T-helper 1 cell (primary cell): ENCODE measurements at regions not wholly inside any gene's neighbourhood (a gene's known extent, or its start where the extent isn't known, plus 50 kb on each side); places are given as distances from the start of the nearest gene placed in this dataset.

Experiments used
- DNase-seq, 5 donors: peaks; one replicate each; pipeline ENCODE4 v3.0.0-alpha.2; 2012 to 2020

DNA sequence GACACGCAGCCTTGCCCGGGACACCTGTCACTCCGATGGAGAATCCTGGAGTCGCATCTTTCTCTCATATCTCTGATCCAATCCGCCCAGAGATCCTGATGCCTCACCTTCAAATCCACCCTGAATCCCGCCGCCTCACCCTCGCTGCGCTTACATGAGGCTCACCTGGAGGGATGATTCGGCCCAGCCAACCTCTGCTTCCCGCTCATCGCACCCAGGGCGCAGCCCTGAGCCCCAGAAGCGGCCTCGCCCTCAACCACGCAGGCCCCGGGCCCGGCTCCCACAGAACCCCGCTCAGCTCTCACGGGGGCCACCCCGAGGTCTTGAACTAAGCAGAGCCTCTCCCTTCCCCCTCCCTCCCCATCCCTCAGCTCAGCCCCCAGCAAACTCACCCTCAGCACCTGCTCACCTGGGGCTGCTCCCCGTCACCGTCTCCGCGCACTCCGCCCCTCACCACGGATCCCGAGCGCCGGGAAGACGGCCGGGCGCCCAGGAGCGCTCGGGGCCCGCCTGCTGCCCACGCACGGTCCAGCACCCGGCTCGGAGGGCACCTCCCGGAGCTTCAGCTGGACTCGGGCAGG, 160.0 kb downstream of the NDUFA10 start:
- DNase-seq = no peak

DNA sequence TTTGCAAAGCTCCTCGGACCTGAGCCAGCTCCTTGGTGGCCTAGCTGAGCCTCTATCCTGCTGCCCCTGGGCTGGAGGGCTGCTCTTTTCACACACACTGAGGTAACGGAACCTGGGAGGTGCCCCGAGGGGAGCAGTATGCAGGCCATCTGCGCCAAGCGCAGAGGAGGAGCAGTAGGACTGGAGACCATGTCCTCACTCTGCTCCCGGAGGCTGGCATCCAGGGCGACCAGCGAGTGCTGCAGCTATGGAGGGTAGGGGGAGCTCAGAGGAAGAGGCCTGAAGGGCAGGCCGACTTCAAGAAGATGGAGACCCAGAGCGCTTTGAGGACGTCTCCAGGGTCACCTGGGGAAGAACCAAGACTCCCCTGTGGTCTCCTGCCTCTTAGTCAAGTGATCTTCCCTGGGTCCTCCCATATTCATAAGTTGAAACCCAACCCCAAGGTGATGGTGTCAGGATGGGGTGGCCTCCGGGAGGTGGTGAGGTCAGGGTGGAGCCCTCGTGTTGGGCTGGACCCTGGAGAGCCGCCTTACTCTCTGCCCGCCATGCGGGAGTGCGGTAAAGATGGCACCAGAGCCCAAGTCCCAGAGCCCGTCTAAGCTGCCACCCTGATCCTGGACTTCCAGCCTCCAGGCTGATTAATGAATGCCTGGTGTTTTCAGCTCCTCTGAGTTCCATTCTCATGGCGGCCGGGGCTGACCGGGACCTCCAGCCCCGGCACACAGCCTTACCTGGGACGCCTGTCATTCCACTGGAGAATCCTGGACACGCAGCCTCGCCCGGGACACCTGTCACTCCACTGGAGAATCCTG, 160.7 kb downstream of the NDUFA10 start:
- no peak for DNase-seq

DNA sequence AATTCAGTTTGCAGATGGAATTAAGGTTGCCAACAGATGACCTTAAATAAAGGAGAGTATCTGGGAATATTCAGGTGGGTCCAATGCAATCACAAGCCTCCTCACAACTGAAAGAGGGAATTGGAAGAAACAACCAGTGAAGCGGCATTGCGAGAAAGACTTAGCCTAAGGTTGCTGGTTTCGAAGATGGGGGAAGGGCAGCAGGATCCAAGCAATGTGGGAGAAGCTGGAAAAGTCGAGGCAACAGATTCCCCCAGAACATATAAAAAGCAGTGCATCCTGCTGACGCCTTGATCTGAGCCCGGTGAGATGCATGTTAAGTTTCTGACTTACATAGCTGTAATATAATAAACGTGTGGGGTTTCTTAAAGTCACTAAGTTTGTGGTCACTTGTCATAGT, 162.5 kb downstream of the NDUFA10 start:
- no peak for DNase-seq

DNA sequence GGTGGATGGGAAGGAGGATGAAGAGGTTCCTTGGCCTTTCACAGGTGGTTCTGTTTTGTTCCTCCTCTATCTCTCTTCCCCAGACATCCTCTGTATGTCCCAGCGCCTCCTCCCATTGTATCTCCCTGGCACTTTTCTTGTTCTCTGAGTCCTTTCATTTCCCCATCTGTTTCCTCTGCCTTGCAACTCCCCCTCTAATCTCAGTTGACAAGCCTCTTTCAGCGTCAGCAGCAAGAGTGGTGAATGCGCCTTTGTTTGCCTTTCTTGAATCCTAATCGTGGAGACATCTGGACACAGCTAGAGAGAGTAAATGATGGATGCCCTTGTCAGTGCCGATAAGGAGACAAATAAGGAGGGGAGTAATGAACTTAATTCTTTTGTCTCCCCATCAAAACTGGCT, 167.0 kb downstream of the NDUFA10 start:
- DNase-seq = no peak

DNA sequence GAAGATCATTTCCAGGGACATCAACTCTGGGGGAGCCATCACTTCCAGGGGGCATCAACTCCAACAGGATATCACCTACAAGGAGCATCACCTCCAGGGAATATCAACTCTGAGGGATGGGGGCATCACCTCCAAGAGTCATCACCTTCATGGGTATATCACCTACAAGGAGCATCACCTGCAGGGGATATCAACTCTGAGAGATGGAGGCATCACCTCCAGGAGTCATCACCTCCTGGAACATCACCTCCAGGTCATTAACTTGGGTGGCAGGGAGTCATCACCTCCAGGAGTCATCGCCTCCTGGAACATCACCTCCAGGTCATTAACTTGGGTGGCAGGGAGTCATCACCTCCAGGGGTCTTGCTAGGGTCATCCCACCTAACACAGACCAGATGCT, 167.6 kb downstream of the NDUFA10 start:
- DNase-seq = no peak

DNA sequence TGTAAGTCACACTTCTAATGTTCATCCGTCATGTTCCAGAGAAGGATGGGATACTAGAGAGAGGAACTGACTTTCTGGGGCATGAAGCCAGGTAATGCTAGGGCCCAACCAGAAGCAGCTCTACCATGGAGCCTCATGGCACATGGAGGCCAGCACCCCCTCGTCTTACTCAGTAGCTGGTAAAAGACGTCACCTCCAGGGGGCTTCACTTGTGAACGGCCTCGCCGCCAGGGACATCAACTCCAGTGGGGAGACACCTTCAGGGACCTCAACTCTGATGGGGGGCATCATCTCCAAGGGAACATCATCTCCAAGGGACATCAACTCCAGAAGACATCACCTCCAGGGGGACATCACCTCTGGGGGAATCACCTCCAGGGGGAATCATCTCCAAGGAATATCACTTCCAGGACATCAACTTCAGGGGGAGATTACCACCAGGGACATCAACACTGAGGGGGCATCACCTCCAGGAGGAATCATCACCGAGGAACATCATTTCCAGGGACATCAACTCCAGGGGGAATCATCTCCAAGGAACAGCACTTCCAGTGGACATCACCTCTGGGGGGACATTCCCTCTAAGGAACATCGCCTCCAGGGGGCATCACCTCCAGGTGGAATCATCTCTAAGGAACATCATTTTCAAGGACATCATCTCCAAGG, 168.4 kb downstream of the NDUFA10 start:
- no peak for DNase-seq

DNA sequence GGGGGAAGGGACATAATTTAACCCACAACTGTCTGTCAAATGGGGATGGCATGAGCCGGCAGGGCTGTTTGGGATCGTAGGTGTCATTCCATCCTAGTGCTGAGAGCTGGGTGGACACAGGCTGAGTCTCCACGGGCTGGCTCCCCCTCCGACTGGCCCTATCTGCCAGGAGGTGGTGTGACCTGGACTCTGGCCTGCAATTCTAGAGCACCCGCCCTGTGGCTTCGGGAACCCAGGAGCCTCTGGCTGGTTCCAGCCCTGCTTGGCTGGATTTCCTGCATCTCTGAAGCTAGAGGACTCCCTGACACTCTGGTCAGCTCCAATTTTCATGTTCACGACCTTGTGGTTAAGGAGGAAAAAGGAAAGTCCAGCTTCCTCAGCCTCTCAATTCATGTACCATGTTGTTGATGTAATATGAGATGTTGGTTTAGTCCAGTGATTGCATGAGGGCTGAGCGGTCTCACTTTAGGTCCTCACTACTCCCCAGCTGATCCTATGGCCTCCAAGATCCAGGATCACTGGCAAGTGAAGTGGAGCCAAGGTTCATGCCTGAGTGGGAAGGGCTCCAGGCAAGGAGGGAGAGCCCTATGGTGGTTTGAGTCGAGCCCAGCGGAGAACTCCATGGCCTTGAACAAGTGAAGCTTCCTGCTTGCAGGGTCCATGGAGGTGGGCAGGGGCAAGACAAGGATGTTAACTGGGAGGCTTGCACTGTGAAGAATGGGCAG, 169.1 kb downstream of the NDUFA10 start:
- DNase-seq = no peak

DNA sequence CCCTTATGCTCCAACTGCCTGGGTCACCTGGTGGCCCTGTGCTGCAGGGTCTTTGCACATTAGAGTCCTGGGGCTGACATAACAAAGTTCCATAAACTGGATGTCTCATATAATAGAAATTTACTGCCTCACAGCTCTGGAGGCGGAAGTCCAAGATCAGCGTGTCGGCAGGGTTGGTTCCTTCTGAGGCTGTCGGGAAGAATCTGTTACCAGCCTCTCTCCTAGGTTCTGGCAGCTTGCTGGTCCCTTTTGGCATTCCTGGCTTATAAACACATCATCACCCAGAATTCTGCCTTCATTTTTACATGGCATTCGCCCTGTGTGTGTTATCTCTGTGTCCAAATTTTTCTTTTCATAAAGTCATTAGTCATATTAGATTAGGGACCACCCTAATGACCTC, 170.5 kb downstream of the NDUFA10 start:
- DNase-seq = no peak

DNA sequence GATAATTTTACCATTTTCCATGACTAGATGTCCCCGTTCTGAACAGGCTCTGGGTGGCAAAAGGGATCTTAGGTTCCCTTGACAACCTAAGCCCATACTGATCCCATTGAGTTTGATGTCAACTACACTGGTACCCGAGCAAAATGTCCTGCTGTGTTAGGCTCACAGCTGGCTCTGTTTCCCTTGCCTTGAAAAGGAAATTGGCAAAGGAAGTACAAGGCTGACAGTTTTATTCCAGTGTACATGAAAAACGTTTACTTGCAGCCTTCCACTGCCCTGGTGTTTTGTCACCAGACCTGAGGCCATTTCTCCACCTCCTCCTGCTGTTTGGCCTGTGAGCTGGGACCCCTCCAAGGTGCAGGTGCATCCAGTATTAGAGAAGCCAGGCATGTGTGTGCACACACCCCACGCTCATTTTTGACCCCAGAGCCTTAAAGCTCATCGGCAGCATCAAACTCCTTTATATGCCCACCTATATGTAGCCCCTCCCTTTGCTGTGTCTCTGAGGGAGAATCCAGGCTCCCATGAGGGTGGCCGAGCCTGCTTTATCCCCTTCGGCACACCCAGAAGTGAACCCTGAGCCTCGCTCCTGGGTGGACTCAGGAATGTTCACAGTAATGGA, 171.3 kb downstream of the NDUFA10 start:
- DNase-seq = no peak

DNA sequence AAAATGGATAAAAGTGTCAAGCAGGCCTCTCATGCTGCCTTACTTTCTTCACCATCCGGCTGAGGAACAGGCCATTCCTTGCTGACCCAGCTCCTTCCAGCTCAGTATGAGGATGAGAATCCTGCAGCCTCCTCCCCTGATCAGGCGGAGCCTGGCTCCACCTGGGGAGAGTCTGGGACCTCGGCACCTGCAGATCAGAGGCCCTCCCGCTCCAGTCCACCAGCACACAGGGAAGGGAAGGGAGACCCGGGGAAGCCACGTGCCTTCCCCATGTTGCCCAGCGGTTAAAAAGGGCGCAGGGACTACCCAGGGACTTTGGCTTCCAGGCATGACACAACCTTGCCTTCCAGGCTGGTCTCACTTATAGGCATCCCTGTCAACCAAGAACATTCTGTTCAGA, 172.0 kb downstream of the NDUFA10 start:
- no peak for DNase-seq

DNA sequence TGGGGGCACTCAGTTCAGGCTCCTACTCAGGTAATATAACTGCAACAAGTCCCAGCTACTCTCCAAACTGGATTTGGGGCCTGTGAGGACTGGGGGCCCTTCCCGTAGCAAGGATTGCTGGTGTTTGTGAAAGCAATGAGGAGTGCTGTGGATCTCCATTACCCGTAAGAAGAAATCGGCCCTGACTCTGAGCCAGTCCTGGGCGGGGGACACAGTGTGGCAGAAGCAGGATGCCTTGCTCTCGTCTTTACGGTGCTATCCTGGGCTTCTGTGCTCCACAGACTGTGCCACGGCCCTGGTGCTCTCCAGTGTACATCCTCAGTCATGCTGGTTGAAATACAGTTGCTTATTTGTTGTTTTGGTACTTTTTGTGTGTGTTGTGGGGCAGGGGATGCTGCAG, 172.9 kb downstream of the NDUFA10 start:
- DNase-seq = no peak

DNA sequence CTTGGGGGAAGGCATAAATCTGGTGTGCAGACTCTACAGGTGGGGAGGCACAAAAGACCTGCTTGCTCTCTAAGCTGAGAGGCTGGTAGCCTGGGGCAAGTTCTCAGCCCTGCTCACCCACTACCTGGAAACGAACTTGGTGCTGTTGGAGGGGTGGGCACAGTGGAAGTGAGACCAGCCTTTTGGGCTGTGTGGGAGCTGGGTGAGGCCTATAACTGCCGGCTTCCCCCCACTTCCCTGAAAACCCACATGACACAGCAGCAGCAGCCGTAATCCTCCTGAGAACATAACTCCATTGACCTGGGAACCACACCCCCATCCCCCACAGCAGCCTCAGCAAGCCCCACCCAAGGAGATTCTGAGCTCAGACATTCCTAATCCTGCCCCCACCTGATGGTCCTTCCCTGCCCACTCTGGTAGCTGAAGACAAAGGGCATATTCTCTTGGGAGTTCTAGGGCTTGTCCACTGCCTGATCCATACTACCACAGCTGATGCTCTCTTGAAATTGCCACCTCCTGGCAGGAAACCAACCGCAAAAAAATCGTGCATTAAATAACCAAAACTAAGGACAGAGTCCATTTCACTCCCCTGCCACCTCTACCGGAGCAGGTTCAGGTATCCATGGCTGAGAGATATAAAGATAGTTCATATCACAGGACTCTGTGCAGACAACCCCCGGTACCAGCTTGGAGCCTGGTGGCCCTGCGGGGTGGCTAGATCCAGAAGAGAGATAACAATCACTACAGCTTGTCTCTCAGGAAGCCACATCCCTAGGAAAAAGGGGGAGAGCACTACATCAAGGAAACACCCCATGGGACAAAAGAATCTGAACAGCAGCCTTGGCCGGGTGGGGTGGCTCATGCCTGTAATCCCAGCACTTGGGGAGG, 178.1 kb downstream of the NDUFA10 start:
- no peak for DNase-seq

DNA sequence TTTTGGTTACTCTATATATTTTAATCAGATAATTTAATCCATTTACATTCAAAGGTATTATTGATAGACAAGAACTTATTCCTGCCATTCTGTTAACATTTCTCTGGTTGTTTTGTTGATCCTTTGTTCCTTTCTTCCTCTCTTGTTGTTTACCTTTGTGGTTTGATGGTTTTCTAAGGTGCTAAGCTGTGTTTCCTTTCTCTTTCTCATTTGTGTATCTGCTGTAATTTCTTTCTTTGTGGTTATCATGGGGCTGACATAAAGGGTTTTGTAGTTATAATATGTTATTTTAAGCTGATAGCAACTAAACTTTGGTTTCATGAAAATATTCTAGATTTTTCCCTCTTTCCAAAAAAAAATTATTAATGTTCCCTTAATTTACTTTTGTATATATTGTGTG, 179.2 kb downstream of the NDUFA10 start:
- DNase-seq = peak in 1 of 5 donors; percentile 9

DNA sequence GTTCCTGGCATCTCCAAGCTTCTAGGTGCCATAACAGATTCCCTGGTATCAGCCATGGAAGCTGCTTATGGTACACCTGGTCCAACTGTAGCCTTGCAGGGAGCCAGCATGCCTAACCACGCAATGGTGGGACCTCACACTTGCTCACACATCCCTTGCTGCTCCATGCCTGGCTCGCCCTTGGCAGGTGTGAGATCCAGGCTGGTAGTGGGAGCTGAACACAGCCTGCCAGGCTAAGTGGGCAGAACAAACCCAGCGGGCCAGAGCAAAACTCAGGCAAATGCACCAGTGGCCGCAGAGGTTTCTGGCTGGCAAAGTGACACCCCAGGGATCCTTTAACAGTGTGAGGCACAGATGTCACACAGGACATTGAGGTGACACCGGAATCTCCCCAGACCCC, 185.8 kb downstream of the NDUFA10 start:
- no peak for DNase-seq

DNA sequence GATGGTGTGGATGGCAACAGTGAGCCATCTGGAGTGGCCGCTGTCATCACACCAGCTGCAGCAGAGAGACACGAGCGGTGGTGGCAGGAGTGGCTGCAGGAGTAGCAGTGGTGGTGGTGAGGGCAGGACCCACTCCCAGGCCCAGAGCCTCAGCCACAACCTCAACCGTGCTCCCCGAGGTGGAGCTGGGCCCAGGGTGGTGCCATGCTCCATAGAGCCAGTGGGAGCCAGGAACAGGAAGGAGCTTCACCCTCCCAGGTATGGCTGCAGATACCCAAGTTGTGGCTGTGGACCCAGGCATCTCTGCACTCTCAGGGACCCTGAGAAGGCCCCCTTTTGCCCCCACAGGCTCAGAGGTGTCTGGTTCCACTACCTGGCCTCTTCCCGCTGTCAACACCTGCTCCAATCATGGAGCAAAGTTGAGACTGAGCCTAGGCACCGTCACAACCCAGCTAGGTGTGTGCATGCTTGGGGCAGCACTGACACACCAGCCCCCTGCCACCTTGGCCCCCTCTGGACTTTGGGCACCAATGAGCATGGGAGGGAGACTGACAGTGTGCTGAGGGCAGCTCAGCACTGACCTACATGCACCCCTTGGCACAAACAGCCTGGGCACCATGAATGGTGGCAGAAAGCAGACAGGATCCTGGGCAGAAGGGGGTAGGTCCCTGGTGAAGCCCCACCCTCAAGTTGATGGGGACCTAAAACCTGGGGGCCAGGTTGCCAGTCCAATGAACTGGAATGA, 188.9 kb downstream of the NDUFA10 start:
- no peak for DNase-seq

DNA sequence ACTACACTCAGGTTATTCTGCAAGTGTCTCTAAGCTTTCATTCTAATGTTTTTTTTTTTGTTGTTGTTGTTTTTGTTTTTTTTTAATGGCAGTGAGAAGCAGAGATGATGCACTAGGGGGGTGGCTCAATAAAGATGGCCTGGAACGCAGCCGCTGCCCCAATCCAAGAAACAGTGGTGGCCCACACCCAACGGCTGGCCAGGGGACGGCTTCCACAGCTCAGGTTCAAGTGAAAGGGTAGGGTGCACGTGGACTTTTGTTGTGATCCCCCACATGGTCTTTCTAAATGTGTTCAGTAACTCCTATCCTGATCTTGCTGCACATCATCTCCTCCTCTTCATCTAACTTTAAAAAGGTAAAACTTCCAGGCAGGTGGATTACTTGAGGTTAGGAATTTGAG, 190.1 kb downstream of the NDUFA10 start:
- no peak for DNase-seq

DNA sequence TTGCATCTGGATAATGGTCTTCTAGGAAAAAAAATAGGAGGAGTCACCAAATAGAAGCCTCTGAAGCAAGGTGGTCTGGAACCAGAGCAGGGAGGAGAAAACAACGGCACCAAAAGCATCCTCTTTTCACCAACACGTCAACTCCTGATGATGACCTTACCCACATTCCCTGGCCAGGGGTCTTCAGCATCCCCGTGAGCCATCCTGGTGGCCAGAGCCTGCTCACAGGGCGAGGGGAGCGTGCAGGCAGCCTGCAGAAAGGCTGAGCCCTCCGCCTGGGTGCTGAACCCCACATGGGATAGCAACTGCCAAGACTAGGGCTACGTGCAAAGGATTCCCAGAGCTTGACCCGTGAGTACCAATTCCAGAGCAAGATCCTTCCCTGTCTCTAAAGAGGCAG, 191.0 kb downstream of the NDUFA10 start:
- no peak for DNase-seq

DNA sequence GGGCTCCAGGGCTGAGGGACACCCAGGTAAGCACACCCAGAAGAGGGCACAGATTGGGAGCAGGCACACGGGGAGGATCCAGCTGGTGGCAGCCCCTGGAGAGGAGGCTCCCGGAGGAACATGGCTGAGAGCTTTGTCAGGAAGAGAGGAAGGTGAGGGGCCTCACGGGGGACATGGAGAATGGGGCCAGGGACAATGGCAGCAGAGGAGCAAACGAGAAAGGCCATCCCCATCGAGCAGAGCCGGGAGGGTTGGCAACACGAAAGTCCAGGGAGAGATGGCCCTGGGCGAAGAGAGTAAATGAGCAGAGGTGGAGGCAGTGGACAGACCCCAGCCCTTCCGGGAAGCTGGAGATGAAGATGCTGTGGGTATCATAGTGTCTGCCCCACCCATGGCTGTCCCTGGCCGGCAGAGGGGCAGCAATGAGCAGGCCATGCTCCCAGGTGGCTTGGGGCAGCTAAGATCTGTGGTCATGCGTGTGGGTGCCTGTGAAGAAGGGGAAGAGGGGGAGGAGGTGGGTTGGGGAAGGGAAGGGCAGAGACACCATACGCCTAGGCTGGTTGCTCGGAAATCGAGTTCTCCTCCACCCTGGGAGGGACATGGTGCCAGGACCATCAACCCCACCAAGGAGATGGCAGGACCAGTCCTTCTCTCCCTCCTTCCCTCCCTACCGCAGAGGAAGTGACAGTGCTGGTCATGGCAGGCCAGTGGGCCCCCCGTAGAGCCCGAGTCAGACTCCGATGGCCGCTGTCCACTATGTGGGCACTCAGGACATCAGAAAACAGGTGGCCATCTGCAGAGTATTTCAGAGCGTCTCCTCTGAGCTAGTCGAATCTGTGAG, 191.7 kb downstream of the NDUFA10 start:
- DNase-seq = no peak

DNA sequence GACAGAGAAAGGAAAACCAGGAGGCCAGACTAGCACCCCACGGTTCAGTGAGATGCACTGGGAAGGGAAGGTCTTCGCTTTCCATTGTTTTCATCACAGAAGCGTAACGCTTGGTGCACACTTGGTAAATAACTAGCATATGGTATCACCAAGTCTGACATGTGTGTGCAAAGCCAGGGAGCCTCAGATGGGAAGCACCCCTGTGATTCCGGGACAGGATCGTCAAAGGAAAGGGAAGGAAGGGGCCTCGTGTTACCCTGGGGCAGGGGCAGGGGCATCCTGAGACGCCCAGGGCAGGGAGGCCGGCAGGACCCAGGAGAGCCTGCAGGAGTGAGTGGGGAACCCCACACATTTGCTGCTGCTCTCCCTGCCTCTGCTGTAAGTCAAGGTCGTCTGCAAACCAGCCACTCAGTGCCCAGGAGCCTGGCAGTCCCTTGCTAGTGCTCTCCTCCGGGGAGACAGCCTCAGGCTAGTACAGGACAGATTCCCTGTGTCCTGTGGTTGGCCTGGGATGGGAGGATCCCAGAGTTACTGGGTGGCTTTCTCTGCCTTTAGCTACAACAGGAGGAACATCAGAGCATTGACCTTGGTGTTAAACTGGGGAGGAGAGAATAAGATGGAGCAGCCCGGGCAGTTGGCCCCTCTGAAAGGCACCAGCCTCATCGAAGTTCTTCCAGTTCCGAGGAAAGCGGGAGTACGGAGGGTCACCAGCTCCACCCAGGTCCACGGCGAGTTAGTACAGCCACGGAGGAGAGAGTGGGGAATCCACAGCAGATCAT, 192.5 kb downstream of the NDUFA10 start:
- no peak for DNase-seq
